ENCODE measurements at regions not wholly inside any gene's neighbourhood (a gene's known extent, or its start where the extent isn't known, plus 50 kb on each side); places are given as distances from the start of the nearest gene placed in this dataset.

DNA sequence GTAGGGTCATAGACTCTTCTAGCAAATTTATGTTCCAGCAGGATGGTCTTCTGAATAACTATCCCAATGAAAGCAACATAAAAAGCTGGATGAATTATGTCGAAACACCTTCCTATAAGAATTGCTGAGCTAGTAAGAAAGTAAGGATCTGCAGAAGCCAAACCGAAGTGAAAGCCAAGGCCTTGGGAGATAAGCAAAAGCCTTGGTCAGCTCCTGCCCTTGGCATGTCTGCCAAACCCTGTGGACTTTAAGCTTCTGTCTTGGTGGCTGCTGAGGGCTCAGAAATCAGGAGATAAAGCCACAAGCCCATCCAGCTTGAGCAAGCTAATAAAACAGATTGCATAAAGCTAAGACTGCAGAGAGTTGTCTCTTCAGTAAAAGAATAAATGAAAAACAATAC lies 81.2 kb upstream of the KCND3 start:
- no peak for DNase-seq (ENCODE audit: low spot score, unreplicated experiment)
- TF ChIP-seq, protein P1, sequence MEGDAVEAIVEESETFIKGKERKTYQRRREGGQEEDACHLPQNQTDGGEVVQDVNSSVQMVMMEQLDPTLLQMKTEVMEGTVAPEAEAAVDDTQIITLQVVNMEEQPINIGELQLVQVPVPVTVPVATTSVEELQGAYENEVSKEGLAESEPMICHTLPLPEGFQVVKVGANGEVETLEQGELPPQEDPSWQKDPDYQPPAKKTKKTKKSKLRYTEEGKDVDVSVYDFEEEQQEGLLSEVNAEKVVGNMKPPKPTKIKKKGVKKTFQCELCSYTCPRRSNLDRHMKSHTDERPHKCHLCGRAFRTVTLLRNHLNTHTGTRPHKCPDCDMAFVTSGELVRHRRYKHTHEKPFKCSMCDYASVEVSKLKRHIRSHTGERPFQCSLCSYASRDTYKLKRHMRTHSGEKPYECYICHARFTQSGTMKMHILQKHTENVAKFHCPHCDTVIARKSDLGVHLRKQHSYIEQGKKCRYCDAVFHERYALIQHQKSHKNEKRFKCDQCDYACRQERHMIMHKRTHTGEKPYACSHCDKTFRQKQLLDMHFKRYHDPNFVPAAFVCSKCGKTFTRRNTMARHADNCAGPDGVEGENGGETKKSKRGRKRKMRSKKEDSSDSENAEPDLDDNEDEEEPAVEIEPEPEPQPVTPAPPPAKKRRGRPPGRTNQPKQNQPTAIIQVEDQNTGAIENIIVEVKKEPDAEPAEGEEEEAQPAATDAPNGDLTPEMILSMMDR (IDR thresholded peaks at IDR 0.05; ENCODE audit: unreplicated experiment) = no peak
- Mint-ChIP-seq H3K4me1 (ENCODE audit: low read depth) (no peaks in the 10 kb centered on the region), H3K9me3 (ENCODE audit: low read depth) (peaks cover 11% of the 10 kb centered on the region), H3K36me3 (ENCODE audit: insufficient read depth) (no peaks in the 10 kb centered on the region), H3K4me3 (ENCODE audit: low read depth) (no peak overlapping the region), H3K27ac (no peak overlapping the region), H3K27me3 (peaks cover 13% of the 10 kb centered on the region)

DNA sequence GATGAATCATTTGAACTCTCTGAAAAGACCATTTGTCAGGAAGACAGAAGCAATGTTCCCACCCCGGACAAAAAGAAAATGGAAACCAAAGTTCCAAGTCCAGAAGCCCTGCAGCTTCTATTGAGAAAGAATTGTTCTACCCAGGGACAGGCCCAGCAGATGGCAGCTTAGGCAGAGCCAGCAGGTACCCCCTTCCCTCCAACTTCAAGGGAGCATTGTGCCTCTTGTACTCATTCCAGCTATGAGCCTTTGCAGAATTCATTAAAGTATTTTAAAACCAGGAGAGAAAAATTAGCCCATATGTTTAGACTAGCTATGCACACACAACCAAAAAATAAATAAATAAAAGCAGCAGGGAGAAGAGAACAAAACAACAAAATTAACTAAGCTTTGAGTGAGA lies 85.2 kb upstream of the KCND3 start:
- DNase-seq (ENCODE audit: low spot score, unreplicated experiment) = no peak
- H3K27ac Mint-ChIP-seq = no peak overlapping the region
- peaks cover 7% of the 10 kb centered on the region for H3K27me3 Mint-ChIP-seq
- no peaks in the 10 kb centered on the region for H3K4me1 Mint-ChIP-seq (ENCODE audit: low read depth)
- H3K36me3 Mint-ChIP-seq (ENCODE audit: insufficient read depth) = no peaks in the 10 kb centered on the region
- TF ChIP-seq, protein P1 (IDR thresholded peaks at IDR 0.05; ENCODE audit: unreplicated experiment) = no peak
- no peak overlapping the region for H3K4me3 Mint-ChIP-seq (ENCODE audit: low read depth)
- H3K9me3 Mint-ChIP-seq (ENCODE audit: low read depth) = peaks cover 11% of the 10 kb centered on the region

DNA sequence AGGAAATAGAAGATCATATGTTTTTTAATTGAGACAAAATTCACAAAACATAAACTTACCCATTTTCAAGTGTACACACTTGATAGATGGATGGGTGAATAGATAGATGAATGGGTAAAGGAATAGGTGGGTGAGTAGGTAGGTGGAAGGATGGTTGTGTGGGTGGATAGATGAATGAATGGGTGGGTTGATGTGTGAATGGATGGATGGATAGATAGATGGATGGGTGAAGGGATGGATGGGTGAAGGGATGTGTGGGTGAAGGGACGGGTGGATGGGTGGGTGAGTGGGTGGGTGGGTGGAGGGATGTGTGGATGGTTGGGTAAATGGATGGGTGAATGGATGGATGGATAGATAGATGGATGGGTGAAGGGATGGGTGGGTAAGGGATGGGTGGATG lies 86.1 kb upstream of the KCND3 start:
- peaks cover 13% of the 10 kb centered on the region for H3K27me3 Mint-ChIP-seq
- DNase-seq (ENCODE audit: low spot score, unreplicated experiment) = no peak
- no peaks in the 10 kb centered on the region for H3K4me1 Mint-ChIP-seq (ENCODE audit: low read depth)
- no peak overlapping the region for H3K27ac Mint-ChIP-seq
- TF ChIP-seq, protein P1 (IDR thresholded peaks at IDR 0.05; ENCODE audit: unreplicated experiment) = no peak
- peaks cover 11% of the 10 kb centered on the region for H3K9me3 Mint-ChIP-seq (ENCODE audit: low read depth)
- no peaks in the 10 kb centered on the region for H3K36me3 Mint-ChIP-seq (ENCODE audit: insufficient read depth)
- no peak overlapping the region for H3K4me3 Mint-ChIP-seq (ENCODE audit: low read depth)

DNA sequence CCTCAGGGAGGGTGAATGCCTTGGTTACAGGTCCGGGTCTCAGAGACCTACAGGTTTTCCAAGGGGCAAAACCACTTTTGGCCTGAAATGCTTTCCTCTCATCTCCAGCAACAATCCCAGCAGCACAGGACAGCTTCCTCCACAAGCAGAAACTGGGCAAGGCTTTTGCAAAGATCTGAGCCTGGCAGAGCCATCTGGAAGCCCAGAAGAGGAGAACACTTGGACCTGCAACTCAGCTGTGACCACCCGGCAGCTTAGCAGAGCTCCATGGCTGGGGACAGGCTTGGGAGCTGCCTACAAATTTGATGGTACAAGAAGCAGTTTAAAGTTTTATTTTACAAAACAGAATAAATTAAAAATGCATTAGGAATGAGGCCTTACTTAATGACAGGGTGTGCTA lies 90.0 kb upstream of the KCND3 start:
- Mint-ChIP-seq H3K27ac (no peak overlapping the region), H3K4me1 (ENCODE audit: low read depth) (no peaks in the 10 kb centered on the region), H3K27me3 (peaks cover 15% of the 10 kb centered on the region), H3K9me3 (ENCODE audit: low read depth) (no peaks in the 10 kb centered on the region), H3K4me3 (ENCODE audit: low read depth) (no peak overlapping the region), H3K36me3 (ENCODE audit: insufficient read depth) (no peaks in the 10 kb centered on the region)
- DNase-seq (ENCODE audit: low spot score, unreplicated experiment) = no peak
- TF ChIP-seq, protein P1 (IDR thresholded peaks at IDR 0.05; ENCODE audit: unreplicated experiment) = no peak

DNA sequence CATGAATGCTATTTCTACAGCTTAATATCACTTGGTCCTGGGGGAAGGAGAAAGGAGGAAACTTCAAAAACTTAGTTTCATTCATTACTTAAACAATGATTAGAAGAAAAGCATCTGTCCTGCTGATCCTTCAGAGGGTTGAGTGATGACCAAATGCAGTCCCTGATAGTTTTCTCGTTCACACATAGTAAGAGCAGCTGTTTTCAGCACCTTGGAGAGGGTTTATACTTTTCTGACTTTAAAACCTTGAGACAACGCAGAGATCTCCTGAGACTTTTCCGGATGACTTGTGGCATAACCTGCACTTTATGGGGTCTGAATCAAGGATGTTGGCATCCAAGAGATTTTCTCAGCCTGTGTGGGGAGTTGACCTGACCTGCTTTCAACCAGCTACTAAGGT lies 94.0 kb upstream of the KCND3 start:
- TF ChIP-seq, protein P1 (IDR thresholded peaks at IDR 0.05; ENCODE audit: unreplicated experiment) = no peak
- H3K4me3 Mint-ChIP-seq (ENCODE audit: low read depth) = no peak overlapping the region
- H3K9me3 Mint-ChIP-seq (ENCODE audit: low read depth) = no peaks in the 10 kb centered on the region
- no peak for DNase-seq (ENCODE audit: low spot score, unreplicated experiment)
- H3K27ac Mint-ChIP-seq = no peak overlapping the region
- no peaks in the 10 kb centered on the region for H3K4me1 Mint-ChIP-seq (ENCODE audit: low read depth)
- peaks cover 34% of the 10 kb centered on the region for H3K27me3 Mint-ChIP-seq
- H3K36me3 Mint-ChIP-seq (ENCODE audit: insufficient read depth) = no peaks in the 10 kb centered on the region
